PFSK-1 (cell line): ENCODE measurements at regions not wholly inside any gene's neighbourhood (a gene's known extent, or its start where the extent isn't known, plus 50 kb on each side); places are given as distances from the start of the nearest gene placed in this dataset.

Source experiments
- POLR2AphosphoS5 ChIP-seq: IDR thresholded peaks from 2 replicates; pipeline ENCODE4 v1.6.1; 2012; ENCODE audit warnings: low read depth, mild to moderate bottlenecking, control low read depth, low read length, moderate library complexity
- REST ChIP-seq, 2 experiments: IDR thresholded peaks; 2 replicates each; pipeline versions ENCODE4 v1.6.1 to v1.8.0; 2011 to 2012; ENCODE audit warnings: low read depth in 2 of 2, low read length in 2 of 2, control low read depth in 1 of 2, inconsistent platforms in 1 of 2, mild to moderate bottlenecking in 1 of 2, moderate library complexity in 1 of 2; ENCODE audit not compliant: insufficient read depth in 1 of 2
- SIN3A ChIP-seq: IDR thresholded peaks from 2 replicates; pipeline ENCODE4 v1.6.1; 2012; ENCODE audit warnings: mild to moderate bottlenecking, low read length, moderate library complexity, borderline replicate concordance; ENCODE audit not compliant: insufficient read depth
- TAF1 ChIP-seq: IDR thresholded peaks from 2 replicates; pipeline ENCODE4 v1.6.1; 2012; ENCODE audit warnings: low read length, control low read depth, borderline replicate concordance; ENCODE audit not compliant: insufficient read depth

DNA sequence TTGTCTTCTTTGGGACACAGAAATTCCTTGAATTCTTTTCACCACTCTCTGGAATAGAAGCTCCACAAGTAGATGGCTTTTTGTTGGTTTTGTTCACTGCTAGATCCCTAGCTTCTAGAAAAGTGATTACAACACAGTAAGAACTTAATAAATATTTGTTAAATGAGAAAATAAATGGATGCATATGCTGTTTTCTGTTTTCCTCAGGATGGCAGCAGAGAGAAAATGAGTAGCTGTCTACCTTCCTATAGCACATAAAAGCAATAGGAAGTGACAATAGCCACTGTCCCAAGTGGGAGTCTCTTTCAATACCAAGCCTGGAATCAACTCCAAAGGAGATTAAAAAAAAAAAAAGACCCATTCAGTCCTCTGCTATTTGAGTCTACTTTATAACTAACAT is 100.6 kb upstream of the NREP start:
- TF ChIP-seq POLR2AphosphoS5 (no peak), REST (IDR thresholded peaks at IDR 0.05; ENCODE audit: insufficient read depth in 1 of 2, low read depth in 2 of 2, low read length in 2 of 2) (no peak), TAF1 (no peak), SIN3A (no peak)
